ENCODE measurements at regions not wholly inside any gene's neighbourhood (a gene's known extent, or its start where the extent isn't known, plus 50 kb on each side); places are given as distances from the start of the nearest gene placed in this dataset.

GRCh38 chr6:92150553-92150952 lies 1268.8 kb downstream of the EPHA7 start:
- Histone ChIP-seq H3K27ac (ENCODE audit: low read length) (no peak overlapping the region), H3K36me3 (ENCODE audit: control insufficient read depth in 2 of 2, insufficient read depth in 2 of 2, low read length in 2 of 2) (no peaks in the 10 kb centered on the region), H3K4me3 (ENCODE audit: low read length in 2 of 2) (no peak overlapping the region), H3K9ac (ENCODE audit: low read length in 2 of 2) (no peak overlapping the region), H3K9me3 (ENCODE audit: control insufficient read depth in 2 of 2, low read length in 2 of 2) (no peaks in the 10 kb centered on the region), H3K4me1 (ENCODE audit: control insufficient read depth, insufficient read depth, low read length) (no peaks in the 10 kb centered on the region), H3K27me3 (ENCODE audit: control insufficient read depth in 1 of 2, insufficient read depth in 2 of 2, low read length in 2 of 2) (no peaks in the 10 kb centered on the region)

GRCh38 chr6:92147246-92147645 lies 1272.1 kb downstream of the EPHA7 start:
- Histone ChIP-seq H3K4me1 (ENCODE audit: control insufficient read depth, insufficient read depth, low read length) (no peaks in the 10 kb centered on the region), H3K27ac (ENCODE audit: low read length) (no peak overlapping the region), H3K9me3 (ENCODE audit: control insufficient read depth in 2 of 2, low read length in 2 of 2) (no peaks in the 10 kb centered on the region), H3K36me3 (ENCODE audit: control insufficient read depth in 2 of 2, insufficient read depth in 2 of 2, low read length in 2 of 2) (no peaks in the 10 kb centered on the region), H3K9ac (ENCODE audit: low read length in 2 of 2) (no peak overlapping the region), H3K4me3 (ENCODE audit: low read length in 2 of 2) (no peak overlapping the region), H3K27me3 (ENCODE audit: control insufficient read depth in 1 of 2, insufficient read depth in 2 of 2, low read length in 2 of 2) (no peaks in the 10 kb centered on the region)

GRCh38 chr6:92139601-92140000 lies 1279.8 kb downstream of the EPHA7 start:
- no peaks in the 10 kb centered on the region for H3K27me3 ChIP-seq (ENCODE audit: control insufficient read depth in 1 of 2, insufficient read depth in 2 of 2, low read length in 2 of 2)
- no peak overlapping the region for H3K9ac ChIP-seq (ENCODE audit: low read length in 2 of 2)
- no peaks in the 10 kb centered on the region for H3K36me3 ChIP-seq (ENCODE audit: control insufficient read depth in 2 of 2, insufficient read depth in 2 of 2, low read length in 2 of 2)
- H3K4me1 ChIP-seq (ENCODE audit: control insufficient read depth, insufficient read depth, low read length): no peaks in the 10 kb centered on the region
- H3K9me3 ChIP-seq (ENCODE audit: control insufficient read depth in 2 of 2, low read length in 2 of 2): no peaks in the 10 kb centered on the region
- no peak overlapping the region for H3K27ac ChIP-seq (ENCODE audit: low read length)
- no peak overlapping the region for H3K4me3 ChIP-seq (ENCODE audit: low read length in 2 of 2)

GRCh38 chr6:92132957-92133356 lies 1286.4 kb downstream of the EPHA7 start:
- Histone ChIP-seq H3K4me1 (ENCODE audit: control insufficient read depth, insufficient read depth, low read length) (no peaks in the 10 kb centered on the region), H3K27me3 (ENCODE audit: control insufficient read depth in 1 of 2, insufficient read depth in 2 of 2, low read length in 2 of 2) (no peaks in the 10 kb centered on the region), H3K36me3 (ENCODE audit: control insufficient read depth in 2 of 2, insufficient read depth in 2 of 2, low read length in 2 of 2) (no peaks in the 10 kb centered on the region), H3K9me3 (ENCODE audit: control insufficient read depth in 2 of 2, low read length in 2 of 2) (no peaks in the 10 kb centered on the region), H3K4me3 (ENCODE audit: low read length in 2 of 2) (no peak overlapping the region), H3K9ac (ENCODE audit: low read length in 2 of 2) (no peak overlapping the region), H3K27ac (ENCODE audit: low read length) (no peak overlapping the region)

GRCh38 chr6:92132457-92132856 lies 1286.9 kb downstream of the EPHA7 start:
- Histone ChIP-seq H3K9ac (ENCODE audit: low read length in 2 of 2) (no peak overlapping the region), H3K9me3 (ENCODE audit: control insufficient read depth in 2 of 2, low read length in 2 of 2) (no peaks in the 10 kb centered on the region), H3K4me1 (ENCODE audit: control insufficient read depth, insufficient read depth, low read length) (no peaks in the 10 kb centered on the region), H3K27me3 (ENCODE audit: control insufficient read depth in 1 of 2, insufficient read depth in 2 of 2, low read length in 2 of 2) (no peaks in the 10 kb centered on the region), H3K4me3 (ENCODE audit: low read length in 2 of 2) (no peak overlapping the region), H3K36me3 (ENCODE audit: control insufficient read depth in 2 of 2, insufficient read depth in 2 of 2, low read length in 2 of 2) (no peaks in the 10 kb centered on the region), H3K27ac (ENCODE audit: low read length) (no peak overlapping the region)

GRCh38 chr6:92130944-92131343 lies 1288.4 kb downstream of the EPHA7 start:
- H3K27me3 ChIP-seq (ENCODE audit: control insufficient read depth in 1 of 2, insufficient read depth in 2 of 2, low read length in 2 of 2): no peaks in the 10 kb centered on the region
- H3K27ac ChIP-seq (ENCODE audit: low read length): no peak overlapping the region
- no peak overlapping the region for H3K9ac ChIP-seq (ENCODE audit: low read length in 2 of 2)
- H3K36me3 ChIP-seq (ENCODE audit: control insufficient read depth in 2 of 2, insufficient read depth in 2 of 2, low read length in 2 of 2): no peaks in the 10 kb centered on the region
- no peak overlapping the region for H3K4me3 ChIP-seq (ENCODE audit: low read length in 2 of 2)
- no peaks in the 10 kb centered on the region for H3K9me3 ChIP-seq (ENCODE audit: control insufficient read depth in 2 of 2, low read length in 2 of 2)
- H3K4me1 ChIP-seq (ENCODE audit: control insufficient read depth, insufficient read depth, low read length): no peaks in the 10 kb centered on the region

GRCh38 chr6:92126983-92127382 lies 1292.4 kb downstream of the EPHA7 start:
- Histone ChIP-seq H3K4me3 (ENCODE audit: low read length in 2 of 2) (no peak overlapping the region), H3K27ac (ENCODE audit: low read length) (no peak overlapping the region), H3K27me3 (ENCODE audit: control insufficient read depth in 1 of 2, insufficient read depth in 2 of 2, low read length in 2 of 2) (no peaks in the 10 kb centered on the region), H3K36me3 (ENCODE audit: control insufficient read depth in 2 of 2, insufficient read depth in 2 of 2, low read length in 2 of 2) (no peaks in the 10 kb centered on the region), H3K9me3 (ENCODE audit: control insufficient read depth in 2 of 2, low read length in 2 of 2) (no peaks in the 10 kb centered on the region), H3K4me1 (ENCODE audit: control insufficient read depth, insufficient read depth, low read length) (no peaks in the 10 kb centered on the region), H3K9ac (ENCODE audit: low read length in 2 of 2) (no peak overlapping the region)

- Histone ChIP-seq H3K9ac (ENCODE audit: low read length in 2 of 2) (no peak overlapping the region), H3K27ac (ENCODE audit: low read length) (no peak overlapping the region), H3K9me3 (ENCODE audit: control insufficient read depth in 2 of 2, low read length in 2 of 2) (no peaks in the 10 kb centered on the region), H3K4me1 (ENCODE audit: control insufficient read depth, insufficient read depth, low read length) (no peaks in the 10 kb centered on the region), H3K4me3 (ENCODE audit: low read length in 2 of 2) (no peak overlapping the region), H3K27me3 (ENCODE audit: control insufficient read depth in 1 of 2, insufficient read depth in 2 of 2, low read length in 2 of 2) (no peaks in the 10 kb centered on the region), H3K36me3 (ENCODE audit: control insufficient read depth in 2 of 2, insufficient read depth in 2 of 2, low read length in 2 of 2) (no peaks in the 10 kb centered on the region)
Measured at GRCh38 chr6:92126088-92126487, 1293.3 kb downstream of the EPHA7 start.

- H3K9ac ChIP-seq (ENCODE audit: low read length in 2 of 2): no peak overlapping the region
- no peaks in the 10 kb centered on the region for H3K36me3 ChIP-seq (ENCODE audit: control insufficient read depth in 2 of 2, insufficient read depth in 2 of 2, low read length in 2 of 2)
- no peak overlapping the region for H3K27ac ChIP-seq (ENCODE audit: low read length)
- no peak overlapping the region for H3K4me3 ChIP-seq (ENCODE audit: low read length in 2 of 2)
- no peaks in the 10 kb centered on the region for H3K4me1 ChIP-seq (ENCODE audit: control insufficient read depth, insufficient read depth, low read length)
- no peaks in the 10 kb centered on the region for H3K27me3 ChIP-seq (ENCODE audit: control insufficient read depth in 1 of 2, insufficient read depth in 2 of 2, low read length in 2 of 2)
- no peaks in the 10 kb centered on the region for H3K9me3 ChIP-seq (ENCODE audit: control insufficient read depth in 2 of 2, low read length in 2 of 2)
Measured at GRCh38 chr6:92125681-92126080, 1293.7 kb downstream of the EPHA7 start.

GRCh38 chr6:92124200-92124651 lies 1295.1 kb downstream of the EPHA7 start:
- no peak overlapping the region for H3K4me3 ChIP-seq (ENCODE audit: low read length in 2 of 2)
- H3K36me3 ChIP-seq (ENCODE audit: control insufficient read depth in 2 of 2, insufficient read depth in 2 of 2, low read length in 2 of 2): no peaks in the 10 kb centered on the region
- H3K27ac ChIP-seq (ENCODE audit: low read length): no peak overlapping the region
- no peaks in the 10 kb centered on the region for H3K27me3 ChIP-seq (ENCODE audit: control insufficient read depth in 1 of 2, insufficient read depth in 2 of 2, low read length in 2 of 2)
- no peak overlapping the region for H3K9ac ChIP-seq (ENCODE audit: low read length in 2 of 2)
- H3K4me1 ChIP-seq (ENCODE audit: control insufficient read depth, insufficient read depth, low read length): no peaks in the 10 kb centered on the region
- no peaks in the 10 kb centered on the region for H3K9me3 ChIP-seq (ENCODE audit: control insufficient read depth in 2 of 2, low read length in 2 of 2)

- H3K9me3 ChIP-seq (ENCODE audit: control insufficient read depth in 2 of 2, low read length in 2 of 2): no peaks in the 10 kb centered on the region
- no peaks in the 10 kb centered on the region for H3K27me3 ChIP-seq (ENCODE audit: control insufficient read depth in 1 of 2, insufficient read depth in 2 of 2, low read length in 2 of 2)
- no peak overlapping the region for H3K9ac ChIP-seq (ENCODE audit: low read length in 2 of 2)
- no peaks in the 10 kb centered on the region for H3K4me1 ChIP-seq (ENCODE audit: control insufficient read depth, insufficient read depth, low read length)
- no peaks in the 10 kb centered on the region for H3K36me3 ChIP-seq (ENCODE audit: control insufficient read depth in 2 of 2, insufficient read depth in 2 of 2, low read length in 2 of 2)
- no peak overlapping the region for H3K27ac ChIP-seq (ENCODE audit: low read length)
- H3K4me3 ChIP-seq (ENCODE audit: low read length in 2 of 2): no peak overlapping the region
Measured at GRCh38 chr6:92122746-92123145, 1296.6 kb downstream of the EPHA7 start.

Data from stomach smooth muscle (tissue), 2 donors.